PFSK-1 (cell line): ENCODE measurements at regions not wholly inside any gene's neighbourhood (a gene's known extent, or its start where the extent isn't known, plus 50 kb on each side); places are given as distances from the start of the nearest gene placed in this dataset.

ENCODE experiments used
- POLR2AphosphoS5 ChIP-seq: IDR thresholded peaks from 2 replicates; pipeline ENCODE4 v1.6.1; 2012; ENCODE audit warnings: low read depth, mild to moderate bottlenecking, control low read depth, low read length, moderate library complexity
- SIN3A ChIP-seq: IDR thresholded peaks from 2 replicates; pipeline ENCODE4 v1.6.1; 2012; ENCODE audit warnings: mild to moderate bottlenecking, low read length, moderate library complexity, borderline replicate concordance; ENCODE audit not compliant: insufficient read depth
- TAF1 ChIP-seq: IDR thresholded peaks from 2 replicates; pipeline ENCODE4 v1.6.1; 2012; ENCODE audit warnings: low read length, control low read depth, borderline replicate concordance; ENCODE audit not compliant: insufficient read depth

DNA sequence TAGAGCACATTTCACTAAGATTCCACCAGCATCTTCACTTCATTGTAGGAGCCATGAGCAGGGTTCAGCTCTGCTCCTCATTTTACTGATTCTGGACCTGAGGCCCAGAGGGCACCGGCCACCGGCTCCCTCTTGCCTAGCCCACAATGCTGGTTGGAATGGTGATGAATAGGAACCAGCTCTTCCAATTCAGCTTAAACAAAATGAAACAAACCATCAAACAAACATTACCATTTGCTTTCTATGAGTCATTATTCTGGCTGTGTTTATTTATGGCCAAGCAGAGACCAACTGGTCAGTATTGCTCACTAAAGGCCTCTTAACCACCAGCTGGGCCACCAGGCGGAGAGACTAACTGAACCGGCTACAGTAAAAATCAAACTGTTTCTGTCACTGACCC lies 176.7 kb downstream of the MTX2 start:
- TF ChIP-seq TAF1 (no peak), POLR2AphosphoS5 (no peak), SIN3A (no peak)
